IMR-90 (cell line): ENCODE measurements at regions not wholly inside any gene's neighbourhood (a gene's known extent, or its start where the extent isn't known, plus 50 kb on each side); places are given as distances from the start of the nearest gene placed in this dataset.

Experiments used
- ATAC-seq: fragments of 200-7000 bp; cut with Tn5 transposase; 2 replicates; pipeline ENCODE4 v1.9.1; 2020; ENCODE audit warnings: low read depth, mild to moderate bottlenecking, moderate library complexity
- BruUV-seq: library from RNA; stranded (reverse); fragments of 400-500 nt; replicated peaks from 2 replicates; lab custom pipeline; 2021; lab: Mats Ljungman, UMichigan
- CTCF ChIA-PET: fragments of 300-600 bp; formaldehyde crosslinking; extraction: SDS; loops from one replicate; lab custom pipeline; 2021; ENCODE audit warnings: antibody characterized with exemption; lab: Yijun Ruan, JAX
- POLR2A ChIA-PET: fragments of 300-600 bp; sonication (Branson Sonifier 250); formaldehyde crosslinking; loops from one replicate; lab custom pipeline; 2022; ENCODE audit warnings: antibody characterized with exemption; ENCODE audit not compliant: unreplicated experiment; lab: Charles Lee
- DNase-seq: peaks from one replicate; pipeline ENCODE4 v3.0.0; 2013
- H2AFZ ChIP-seq: replicated peaks from 2 replicates; pipeline ENCODE3; 2013; ENCODE audit warnings: low read length, mild to moderate bottlenecking; ENCODE audit not compliant: poor library complexity
- H2AK5ac ChIP-seq: 2 replicates; pipeline ENCODE4 v1.6.1; 2013; ENCODE audit warnings: low read depth, low read length, inconsistent platforms
- H2AK9ac ChIP-seq: replicated peaks from 2 replicates; pipeline ENCODE3; 2013; ENCODE audit warnings: mild to moderate bottlenecking, low read depth, low read length, moderate library complexity; ENCODE audit not compliant: poor library complexity
- H2BK120ac ChIP-seq: 2 replicates; pipeline ENCODE4 v1.6.1; 2013; ENCODE audit warnings: low read depth, low read length, inconsistent platforms
- H2BK15ac ChIP-seq: 3 replicates; pipeline ENCODE4 v1.6.1; 2013; ENCODE audit warnings: low read depth, low read length, inconsistent platforms
- H2BK20ac ChIP-seq: 2 replicates; pipeline ENCODE4 v1.6.1; 2013; ENCODE audit warnings: low read depth, mild to moderate bottlenecking, inconsistent platforms, low read length, moderate library complexity
- H2BK5ac ChIP-seq: 2 replicates; pipeline ENCODE4 v1.6.1; 2013; ENCODE audit warnings: mild to moderate bottlenecking, low read depth, low read length, inconsistent platforms; ENCODE audit not compliant: poor library complexity, severe bottlenecking
- H3K14ac ChIP-seq: replicated peaks from 2 replicates; pipeline ENCODE4 v1.6.1; 2013; ENCODE audit warnings: low read depth, low read length, inconsistent platforms
- H3K18ac ChIP-seq: 2 replicates; pipeline ENCODE4 v1.6.1; 2013; ENCODE audit warnings: low read depth, low read length, control low read depth
- H3K23ac ChIP-seq: 2 replicates; pipeline ENCODE4 v1.6.1; 2013; ENCODE audit warnings: low read depth, low read length, inconsistent platforms
- H3K27ac ChIP-seq: 2 replicates; pipeline ENCODE4 v1.5.1; 2013; ENCODE audit warnings: mild to moderate bottlenecking, control low read depth, low read length; ENCODE audit not compliant: insufficient read depth
- H3K27me3 ChIP-seq: 2 replicates; pipeline ENCODE4 v1.6.1; 2013; ENCODE audit warnings: low read length; ENCODE audit not compliant: control insufficient read depth, insufficient read depth
- H3K36me3 ChIP-seq: 2 replicates; pipeline ENCODE4 v1.6.1; 2013; ENCODE audit warnings: low read length, mixed read lengths; ENCODE audit not compliant: control insufficient read depth, insufficient read depth
- H3K4ac ChIP-seq: 2 replicates; pipeline ENCODE4 v1.6.1; 2013; ENCODE audit warnings: low read depth, low read length, inconsistent platforms
- H3K4me1 ChIP-seq: 2 replicates; pipeline ENCODE4 v1.6.1; 2013; ENCODE audit warnings: low read length, mixed read lengths; ENCODE audit not compliant: control insufficient read depth, insufficient read depth
- H3K4me2 ChIP-seq: 2 replicates; pipeline ENCODE4 v1.6.1; 2013; ENCODE audit warnings: low read depth, mild to moderate bottlenecking, control low read depth, low read length, moderate library complexity
- H3K4me3 ChIP-seq: 2 replicates; pipeline ENCODE4 v1.5.1; 2013; ENCODE audit warnings: low read depth, mild to moderate bottlenecking, control low read depth, low read length, moderate library complexity; ENCODE audit not compliant: insufficient read depth
- H3K56ac ChIP-seq: 2 replicates; pipeline ENCODE4 v1.6.1; 2013; ENCODE audit warnings: low read length, inconsistent platforms; ENCODE audit not compliant: insufficient read depth; ENCODE audit errors: extremely low read depth
- H3K79me1 ChIP-seq, 2 experiments: 2 replicates each; pipeline ENCODE4 v1.6.1; 2013; ENCODE audit warnings: low read length in 2 of 2, inconsistent platforms in 1 of 2, low read depth in 1 of 2
- H3K9ac ChIP-seq: 2 replicates; pipeline ENCODE4 v1.6.1; 2013; ENCODE audit warnings: low read depth, low read length, control low read depth
- H3K9me1 ChIP-seq: 2 replicates; pipeline ENCODE4 v1.6.1; 2013; ENCODE audit warnings: low read length, inconsistent platforms; ENCODE audit not compliant: insufficient read depth
- H3K9me3 ChIP-seq: 2 replicates; pipeline ENCODE4 v1.6.1; 2013; ENCODE audit warnings: low read length; ENCODE audit not compliant: control insufficient read depth, insufficient read depth
- H4K20me1 ChIP-seq: 2 replicates; pipeline ENCODE4 v1.6.1; 2013; ENCODE audit warnings: low read length, inconsistent platforms; ENCODE audit not compliant: insufficient read depth
- H4K5ac ChIP-seq: 2 replicates; pipeline ENCODE4 v1.6.1; 2013; ENCODE audit warnings: mild to moderate bottlenecking, low read depth, low read length, control low read depth
- H4K8ac ChIP-seq, 2 experiments: 2 replicates each; pipeline ENCODE4 v1.6.1; 2013; ENCODE audit warnings: low read depth in 2 of 2, low read length in 2 of 2, control low read depth in 1 of 2, inconsistent platforms in 1 of 2
- H4K91ac ChIP-seq: 2 replicates; pipeline ENCODE4 v1.6.1; 2013; ENCODE audit warnings: low read depth, low read length, inconsistent platforms; ENCODE audit not compliant: insufficient read depth
- BHLHE40 ChIP-seq: fragments of 150-350 bp; IDR thresholded peaks from 2 replicates; pipeline ENCODE4 v1.6.1; 2016; ENCODE audit warnings: mild to moderate bottlenecking, low read depth, low read length
- CHD1 ChIP-seq: IDR thresholded peaks from 2 replicates; pipeline ENCODE4 v1.6.1; 2012; ENCODE audit warnings: low read depth, low read length, improper control_type of control experiment
- CTCF ChIP-seq: conservative IDR thresholded peaks from 2 replicates; pipeline ENCODE4 v1.5.1; 2012; ENCODE audit warnings: mild to moderate bottlenecking, low read depth, low read length, improper control_type of control experiment
- FOS ChIP-seq: fragments of 150-350 bp; IDR thresholded peaks from 2 replicates; pipeline ENCODE4 v1.6.1; 2016; ENCODE audit warnings: low read depth, low read length
- MAFK ChIP-seq: IDR thresholded peaks from 2 replicates; pipeline ENCODE4 v1.6.1; 2012; ENCODE audit warnings: low read depth, low read length, improper control_type of control experiment
- MAZ ChIP-seq: IDR thresholded peaks from 2 replicates; pipeline ENCODE4 v1.6.1; 2012; ENCODE audit warnings: low read depth, mild to moderate bottlenecking, low read length, improper control_type of control experiment, moderate library complexity, borderline replicate concordance
- MXI1 ChIP-seq: IDR thresholded peaks from 2 replicates; pipeline ENCODE4 v1.6.1; 2012; ENCODE audit warnings: low read depth, mild to moderate bottlenecking, low read length, moderate library complexity, borderline replicate concordance
- RCOR1 ChIP-seq: IDR thresholded peaks from 2 replicates; pipeline ENCODE4 v1.6.1; 2012; ENCODE audit warnings: mild to moderate bottlenecking, low read length, improper control_type of control experiment; ENCODE audit not compliant: insufficient replicate concordance
- RFX5 ChIP-seq: IDR thresholded peaks from 2 replicates; pipeline ENCODE4 v1.8.0; 2012; ENCODE audit warnings: low read depth, mild to moderate bottlenecking, low read length, moderate library complexity
- SMC3 ChIP-seq: fragments of 150-350 bp; IDR thresholded peaks from 2 replicates; pipeline ENCODE4 v1.6.1; 2016; ENCODE audit warnings: low read depth, mild to moderate bottlenecking, antibody characterized with exemption, low read length, moderate library complexity
- USF2 ChIP-seq: fragments of 150-350 bp; IDR thresholded peaks from 2 replicates; pipeline ENCODE4 v1.6.1; 2017; ENCODE audit warnings: mild to moderate bottlenecking, antibody characterized with exemption, low read length, low read depth
- WGBS, 2 experiments: methylation state at CpG; one replicate each; pipeline versions ENCODE4 v1.1.5 to v1.1.7; 2013; ENCODE audit warnings: missing lambda C conversion rate in 2 of 2; ENCODE audit not compliant: insufficient read length in 1 of 2; ENCODE audit errors: extremely low coverage in 2 of 2; 5-methylcytosine and 5-hydroxymethylcytosine counted together
- dilution Hi-C: fragments of 300-500 bp; cut with HindIII; formaldehyde crosslinking; loops from one replicate; pipeline ENCODE4 v1.14.3; 2018; ENCODE audit warnings: low sequenced_read_pairs; ENCODE audit not compliant: unreplicated experiment
- in situ Hi-C: fragments of 300-500 bp; cut with MboI; formaldehyde crosslinking; loops from 3 replicates; pipeline ENCODE4 v1.14.3; 2019; ENCODE audit warnings: low sequenced_read_pairs, inconsistent platforms, mixed read lengths
- intact Hi-C: fragments of 100-400 bp; cut with micrococcal nuclease; formaldehyde crosslinking; loops from 2 replicates; pipeline ENCODE4 v1.10.0; 2022

GRCh38 chr4:33579951-33580350 is 2664.4 kb downstream of the ARAP2 start:
- H2BK20ac ChIP-seq: no peak overlapping the region
- no peaks in the 10 kb centered on the region for H3K9me1 ChIP-seq
- H3K56ac ChIP-seq: no peak overlapping the region
- H3K27me3 ChIP-seq: no peaks in the 10 kb centered on the region
- no peak overlapping the region for H2AK5ac ChIP-seq
- H3K27ac ChIP-seq: no peak overlapping the region
- no TSS peak for BruUV-seq
- dilution Hi-C loops (no loop called here), intact Hi-C loops (no loop called here), in situ Hi-C loops (no loop called here)
- no peak overlapping the region for H3K9ac ChIP-seq
- ChIA-PET POLR2A (no interaction called here), CTCF (no interaction called here)
- TF ChIP-seq MAFK (no peak), BHLHE40 (no peak), RFX5 (no peak), MXI1 (no peak), SMC3 (no peak), CTCF (no peak), FOS (no peak), CHD1 (no peak), MAZ (no peak), RCOR1 (no peak), USF2 (no peak)
- no peak overlapping the region for H3K18ac ChIP-seq
- no peaks in the 10 kb centered on the region for H3K36me3 ChIP-seq
- H3K14ac ChIP-seq: no peak overlapping the region
- no peak overlapping the region for H2AK9ac ChIP-seq
- H3K4me2 ChIP-seq: no peak overlapping the region
- H2BK5ac ChIP-seq: no peak overlapping the region
- DNase-seq: no peak
- H4K91ac ChIP-seq: no peak overlapping the region
- H4K8ac ChIP-seq: no peak overlapping the region
- no peaks in the 10 kb centered on the region for H3K79me1 ChIP-seq
- ATAC-seq: no peak
- no peak overlapping the region for H2BK15ac ChIP-seq
- peaks cover 2% of the 10 kb centered on the region; the same call in 1 of the 2 replicates for H3K9me3 ChIP-seq
- H2BK120ac ChIP-seq: no peak overlapping the region
- no peak overlapping the region for H4K5ac ChIP-seq
- H2AFZ ChIP-seq: no peak overlapping the region
- no peak overlapping the region for H3K4me3 ChIP-seq
- no peak overlapping the region for H3K23ac ChIP-seq
- H3K4ac ChIP-seq: no peak overlapping the region
- no CpG with 5 or more reads among the region's 3 CpGs for WGBS, 2 experiments
- no peaks in the 10 kb centered on the region for H4K20me1 ChIP-seq
- no peaks in the 10 kb centered on the region for H3K4me1 ChIP-seq
